ENCODE measurements at regions not wholly inside any gene's neighbourhood (a gene's known extent, or its start where the extent isn't known, plus 50 kb on each side); places are given as distances from the start of the nearest gene placed in this dataset.

DNA sequence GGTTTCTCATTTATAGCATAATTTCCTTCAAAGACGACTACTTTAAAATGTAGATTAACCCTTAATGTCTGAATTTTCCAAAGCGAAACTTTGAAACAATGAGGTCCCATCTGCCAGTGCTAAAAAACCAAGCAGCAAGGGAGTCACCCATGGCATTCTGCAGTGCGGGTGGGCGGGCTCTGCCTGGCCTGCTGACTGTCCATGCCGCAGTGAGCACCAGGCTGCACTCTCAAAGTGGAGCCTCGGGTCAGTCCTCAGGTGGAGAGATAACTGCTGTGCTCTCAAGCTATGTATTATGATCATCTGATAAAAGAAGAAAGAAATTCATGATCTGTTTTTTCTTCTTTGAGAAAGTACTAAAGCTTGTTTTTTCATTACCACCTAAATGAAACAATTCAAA lies 581.6 kb downstream of the CETN3 start:
- Histone ChIP-seq H4K20me1 (ENCODE audit: insufficient read depth, low read length) (no peaks in the 10 kb centered on the region), H3K4me2 (ENCODE audit: low read depth, low read length) (no peak overlapping the region), H2AK9ac (replicated peaks; ENCODE audit: low read depth, low read length, poor library complexity) (no peak overlapping the region), H3K18ac (ENCODE audit: low read depth, low read length) (no peak overlapping the region), H3K36me3 (ENCODE audit: control insufficient read depth, insufficient read depth, low read length) (no peaks in the 10 kb centered on the region), H3K9ac (ENCODE audit: low read depth, low read length) (no peak overlapping the region), H3K9me1 (ENCODE audit: insufficient read depth, low read length) (no peaks in the 10 kb centered on the region), H2AK5ac (ENCODE audit: low read depth, low read length) (no peak overlapping the region), H3K14ac (replicated peaks; ENCODE audit: low read depth, low read length) (no peak overlapping the region), H4K91ac (ENCODE audit: insufficient read depth, low read depth, low read length) (no peak overlapping the region), H3K56ac (ENCODE audit: extremely low read depth, insufficient read depth, low read length) (no peak overlapping the region), H2BK5ac (ENCODE audit: low read depth, low read length, poor library complexity, severe bottlenecking) (no peak overlapping the region), H3K4me1 (ENCODE audit: control insufficient read depth, insufficient read depth, low read length) (no peaks in the 10 kb centered on the region), H2AFZ (replicated peaks; ENCODE audit: low read length, poor library complexity) (no peak overlapping the region), H2BK15ac (ENCODE audit: low read depth, low read length) (no peak overlapping the region), H3K27me3 (ENCODE audit: control insufficient read depth, insufficient read depth, low read length) (no peaks in the 10 kb centered on the region), H3K9me3 (ENCODE audit: control insufficient read depth, insufficient read depth, low read length) (peaks cover 8% of the 10 kb centered on the region), H2BK120ac (ENCODE audit: low read depth, low read length) (no peak overlapping the region), H4K5ac (ENCODE audit: low read depth, low read length) (no peak overlapping the region), H3K4me3 (ENCODE audit: insufficient read depth, low read depth, low read length) (no peak overlapping the region), H3K23ac (ENCODE audit: low read depth, low read length) (no peak overlapping the region), H2BK20ac (ENCODE audit: low read depth, low read length) (no peak overlapping the region), H4K8ac (ENCODE audit: low read depth in 2 of 2, low read length in 2 of 2) (no peak overlapping the region), H3K4ac (ENCODE audit: low read depth, low read length) (no peak overlapping the region), H3K27ac (ENCODE audit: insufficient read depth, low read length) (no peak overlapping the region), H3K79me1 (ENCODE audit: low read depth in 1 of 2, low read length in 2 of 2) (no peaks in the 10 kb centered on the region)
- ChIA-PET POLR2A (ENCODE audit: unreplicated experiment) (no interaction called here), CTCF (no interaction called here)
- DNase-seq (no peak), ATAC-seq (ENCODE audit: low read depth) (no peak)
- WGBS, 2 experiments (ENCODE audit: extremely low coverage in 2 of 2, insufficient read length in 1 of 2), result 67% methylated on average over 2 of the region's 6 CpGs; no CpG with 5 or more reads in 1 of the 2 experiments
- no peak for TF ChIP-seq CHD1 (IDR thresholded peaks at IDR 0.05; ENCODE audit: low read depth, low read length)
- TF ChIP-seq ELK1 (IDR thresholded peaks at IDR 0.05; ENCODE audit: borderline replicate concordance, low read depth, low read length), result no peak
- TF ChIP-seq, protein P1, sequence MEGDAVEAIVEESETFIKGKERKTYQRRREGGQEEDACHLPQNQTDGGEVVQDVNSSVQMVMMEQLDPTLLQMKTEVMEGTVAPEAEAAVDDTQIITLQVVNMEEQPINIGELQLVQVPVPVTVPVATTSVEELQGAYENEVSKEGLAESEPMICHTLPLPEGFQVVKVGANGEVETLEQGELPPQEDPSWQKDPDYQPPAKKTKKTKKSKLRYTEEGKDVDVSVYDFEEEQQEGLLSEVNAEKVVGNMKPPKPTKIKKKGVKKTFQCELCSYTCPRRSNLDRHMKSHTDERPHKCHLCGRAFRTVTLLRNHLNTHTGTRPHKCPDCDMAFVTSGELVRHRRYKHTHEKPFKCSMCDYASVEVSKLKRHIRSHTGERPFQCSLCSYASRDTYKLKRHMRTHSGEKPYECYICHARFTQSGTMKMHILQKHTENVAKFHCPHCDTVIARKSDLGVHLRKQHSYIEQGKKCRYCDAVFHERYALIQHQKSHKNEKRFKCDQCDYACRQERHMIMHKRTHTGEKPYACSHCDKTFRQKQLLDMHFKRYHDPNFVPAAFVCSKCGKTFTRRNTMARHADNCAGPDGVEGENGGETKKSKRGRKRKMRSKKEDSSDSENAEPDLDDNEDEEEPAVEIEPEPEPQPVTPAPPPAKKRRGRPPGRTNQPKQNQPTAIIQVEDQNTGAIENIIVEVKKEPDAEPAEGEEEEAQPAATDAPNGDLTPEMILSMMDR (conservative IDR thresholded peaks at IDR 0.05; ENCODE audit: low read depth, low read length), result no peak
- TF ChIP-seq SMC3 (IDR thresholded peaks at IDR 0.05; ENCODE audit: low read depth, low read length), result no peak
- TF ChIP-seq NFE2L2 (IDR thresholded peaks at IDR 0.05; ENCODE audit: low read depth, low read length), result no peak
- TF ChIP-seq RFX5 (IDR thresholded peaks at IDR 0.05; ENCODE audit: low read depth, low read length), result no peak
- TF ChIP-seq RAD21 (IDR thresholded peaks at IDR 0.05; ENCODE audit: low read length), result no peak
- TF ChIP-seq RCOR1 (IDR thresholded peaks at IDR 0.05; ENCODE audit: insufficient replicate concordance, low read length), result no peak
- no peak for TF ChIP-seq POLR2A (IDR thresholded peaks at IDR 0.05; ENCODE audit: low read depth, low read length)
- no peak for TF ChIP-seq MAZ (IDR thresholded peaks at IDR 0.05; ENCODE audit: borderline replicate concordance, low read depth, low read length)
- no peak for TF ChIP-seq USF2 (IDR thresholded peaks at IDR 0.05; ENCODE audit: low read depth, low read length)
- no peak for TF ChIP-seq MAFK (IDR thresholded peaks at IDR 0.05; ENCODE audit: low read depth, low read length)
- no peak for TF ChIP-seq CEBPB (IDR thresholded peaks at IDR 0.05; ENCODE audit: low read depth, low read length)
- TF ChIP-seq FOS (IDR thresholded peaks at IDR 0.05; ENCODE audit: low read depth, low read length), result no peak
- no peak for TF ChIP-seq MXI1 (IDR thresholded peaks at IDR 0.05; ENCODE audit: borderline replicate concordance, low read depth, low read length)
- TF ChIP-seq BHLHE40 (IDR thresholded peaks at IDR 0.05; ENCODE audit: low read depth, low read length), result no peak
- dilution Hi-C loops (cut with HindIII; ENCODE audit: low sequenced_read_pairs, unreplicated experiment) (no loop called here), in situ Hi-C loops (cut with MboI; ENCODE audit: low sequenced_read_pairs) (no loop called here), intact Hi-C loops (cut with micrococcal nuclease) (no loop called here)
- BruUV-seq (replicated peaks), result no TSS peak
